GM19035 (cell line): ENCODE measurements at regions not wholly inside any gene's neighbourhood (a gene's known extent, or its start where the extent isn't known, plus 50 kb on each side); places are given as distances from the start of the nearest gene placed in this dataset.

ENCODE experiments used
- ATAC-seq: cut with Tn5 transposase; IDR thresholded peaks from one replicate; pipeline ENCODE4 v1.9.1; 2021; ENCODE audit not compliant: unreplicated experiment

GRCh38 chr14:98951521-98952152 lies 320.4 kb downstream of the BCL11B start:
- ATAC-seq = no peak

GRCh38 chr14:98952593-98953350 lies 319.2 kb downstream of the BCL11B start:
- ATAC-seq = no peak

- ATAC-seq = no peak
Measured at GRCh38 chr14:98953551-98954348, 318.2 kb downstream of the BCL11B start.

GRCh38 chr14:98954349-98955000 lies 317.5 kb downstream of the BCL11B start:
- no peak for ATAC-seq

GRCh38 chr14:98955036-98955740 lies 316.8 kb downstream of the BCL11B start:
- ATAC-seq = no peak

- no peak for ATAC-seq
Measured at GRCh38 chr14:98955741-98956070, 316.3 kb downstream of the BCL11B start.

- ATAC-seq = no peak
Measured at GRCh38 chr14:98956181-98956580, 315.8 kb downstream of the BCL11B start.

GRCh38 chr14:98956661-98957060 lies 315.3 kb downstream of the BCL11B start:
- ATAC-seq = no peak

GRCh38 chr14:98957211-98958047 lies 314.6 kb downstream of the BCL11B start:
- ATAC-seq = no peak

- ATAC-seq = no peak
Measured at GRCh38 chr14:98958048-98958631, 313.9 kb downstream of the BCL11B start.

- ATAC-seq = no peak
Measured at GRCh38 chr14:98958632-98959031, 313.4 kb downstream of the BCL11B start.

GRCh38 chr14:98959410-98959809 lies 312.6 kb downstream of the BCL11B start:
- ATAC-seq = no peak

- ATAC-seq = no peak
Measured at GRCh38 chr14:98959958-98960616, 311.9 kb downstream of the BCL11B start.

GRCh38 chr14:98960617-98961013 lies 311.4 kb downstream of the BCL11B start:
- ATAC-seq = no peak

- no peak for ATAC-seq
Measured at GRCh38 chr14:98961191-98961590, 310.8 kb downstream of the BCL11B start.

GRCh38 chr14:98962118-98962517 lies 309.9 kb downstream of the BCL11B start:
- no peak for ATAC-seq

GRCh38 chr14:98963610-98964009 lies 308.4 kb downstream of the BCL11B start:
- no peak for ATAC-seq

- ATAC-seq = no peak
Measured at GRCh38 chr14:98964171-98964570, 307.8 kb downstream of the BCL11B start.

- no peak for ATAC-seq
Measured at GRCh38 chr14:98965076-98965475, 306.9 kb downstream of the BCL11B start.
